Sciatic nerve (tissue), 2 donors: ENCODE measurements at regions not wholly inside any gene's neighbourhood (a gene's known extent, or its start where the extent isn't known, plus 50 kb on each side); places are given as distances from the start of the nearest gene placed in this dataset.
"Not testable (repeated sequence)": the region's sequence is repeated elsewhere in the genome, so short reads cannot be mapped to it uniquely, and the experiment has no call there.

Experiments used
- ATAC-seq: fragments of 200-7000 bp; cut with Tn5 transposase; one replicate; pipeline ENCODE4 v1.9.1; 2020; ENCODE audit warnings: mild to moderate bottlenecking, moderate library complexity
- DNase-seq: peaks from one replicate; pipeline ENCODE4 v3.0.0-alpha.2; 2020; ENCODE audit warnings: low spot score
- intact Hi-C: fragments of 100-400 bp; cut with DNase I; formaldehyde crosslinking; loops from one replicate; pipeline ENCODE4 v1.14.2; 2022
- donor health status: DM: no; HTN: no; CAD: no.
- donor health status: DM: no; HTN: no; CAD: no.

- ATAC-seq = no peak
- intact Hi-C loops = no loop called here
These were observed 324.5 kb downstream of the SOX9 start for GRCh38 chr17:72445055-72445991.

GRCh38 chr17:72446118-72446517 is 325.3 kb downstream of the SOX9 start:
- ATAC-seq = no peak
- DNase-seq = no peak
- intact Hi-C loops = no loop called here

More at GRCh38 chr17:72445055-72445991, 324.5 kb downstream of the SOX9 start:
- no peak for DNase-seq

GRCh38 chr17:72446525-72447250 is 325.9 kb downstream of the SOX9 start:
- ATAC-seq (peak; percentile 57), DNase-seq (no peak)
- intact Hi-C loops = no loop called here

- intact Hi-C loops = no loop called here
- no peak for ATAC-seq
These were observed 326.4 kb downstream of the SOX9 start for GRCh38 chr17:72447251-72447640.

GRCh38 chr17:72448019-72448418 is 327.2 kb downstream of the SOX9 start:
- DNase-seq (no peak), ATAC-seq (no peak)
- intact Hi-C loops = no loop called here

More at GRCh38 chr17:72447251-72447640, 326.4 kb downstream of the SOX9 start:
- DNase-seq = no peak

- DNase-seq = no peak
- intact Hi-C loops = no loop called here
These were observed 331.7 kb downstream of the SOX9 start for GRCh38 chr17:72452286-72453173.

GRCh38 chr17:72454342-72454741 is 333.5 kb downstream of the SOX9 start:
- ATAC-seq (no peak), DNase-seq (no peak)
- intact Hi-C loops = no loop called here

More at GRCh38 chr17:72452286-72453173, 331.7 kb downstream of the SOX9 start:
- ATAC-seq = no peak

GRCh38 chr17:72455562-72455961 is 334.7 kb downstream of the SOX9 start:
- ATAC-seq (no peak), DNase-seq (no peak)
- intact Hi-C loops = no loop called here

GRCh38 chr17:72456075-72456474 is 335.3 kb downstream of the SOX9 start:
- intact Hi-C loops = no loop called here
- ATAC-seq (no peak), DNase-seq (no peak)

- ATAC-seq (no peak), DNase-seq (no peak)
- intact Hi-C loops = no loop called here
These were observed 336.9 kb downstream of the SOX9 start for GRCh38 chr17:72457712-72458111.

- ATAC-seq (no peak), DNase-seq (no peak)
- intact Hi-C loops = no loop called here
These were observed 337.5 kb downstream of the SOX9 start for GRCh38 chr17:72458301-72458700.

GRCh38 chr17:72460711-72461110 is 339.9 kb downstream of the SOX9 start:
- DNase-seq = no peak
- intact Hi-C loops = no loop called here
- peak; percentile 46 for ATAC-seq

- intact Hi-C loops = no loop called here
- DNase-seq = no peak
- no peak for ATAC-seq
These were observed 340.9 kb downstream of the SOX9 start for GRCh38 chr17:72461757-72462156.

- ATAC-seq (no peak), DNase-seq (no peak)
- intact Hi-C loops = no loop called here
These were observed 341.6 kb downstream of the SOX9 start for GRCh38 chr17:72462407-72462806.

- no peak for DNase-seq
- intact Hi-C loops = no loop called here
- no peak for ATAC-seq
These were observed 342.0 kb downstream of the SOX9 start for GRCh38 chr17:72462814-72463213.

- DNase-seq = no peak
- ATAC-seq = no peak
- intact Hi-C loops = no loop called here
These were observed 342.7 kb downstream of the SOX9 start for GRCh38 chr17:72463287-72464102.

GRCh38 chr17:72464221-72464620 is 343.4 kb downstream of the SOX9 start:
- intact Hi-C loops, DNase-seq, ATAC-seq: not testable (repeated sequence)
